Midbrain (tissue), 1 donor: ENCODE measurements at regions not wholly inside any gene's neighbourhood (a gene's known extent, or its start where the extent isn't known, plus 50 kb on each side); places are given as distances from the start of the nearest gene placed in this dataset.

ENCODE experiments used
- DNase-seq: peaks from one replicate; lab custom pipeline; 2025; lab: John Stamatoyannopoulos, UW

GRCh38 chr6:118761645-118762044, 110.3 kb upstream of the CEP85L start:
- no peak for DNase-seq

GRCh38 chr6:118758946-118759345, 107.6 kb upstream of the CEP85L start:
- no peak for DNase-seq

GRCh38 chr6:118755941-118756646, 104.7 kb upstream of the CEP85L start:
- no peak for DNase-seq

GRCh38 chr6:118752803-118753202, 101.4 kb upstream of the CEP85L start:
- DNase-seq = peak; percentile 48

GRCh38 chr6:118751072-118751471, 99.7 kb upstream of the CEP85L start:
- no peak for DNase-seq

- DNase-seq = no peak
Observed at GRCh38 chr6:118750143-118750542, 98.8 kb upstream of the CEP85L start.

GRCh38 chr6:118748311-118749062, 97.1 kb upstream of the CEP85L start:
- peak; percentile 55 for DNase-seq

- DNase-seq = no peak
Observed at GRCh38 chr6:118746825-118747174, 95.4 kb upstream of the CEP85L start.

GRCh38 chr6:118746145-118746824, 94.9 kb upstream of the CEP85L start:
- peak; percentile 12 for DNase-seq

- DNase-seq = no peak
Observed at GRCh38 chr6:118745156-118745555, 93.8 kb upstream of the CEP85L start.

GRCh38 chr6:118744261-118744941, 93.0 kb upstream of the CEP85L start:
- DNase-seq = no peak

- no peak for DNase-seq
Observed at GRCh38 chr6:118743746-118744145, 92.4 kb upstream of the CEP85L start.

GRCh38 chr6:118740372-118740771, 89.0 kb upstream of the CEP85L start:
- no peak for DNase-seq

GRCh38 chr6:118739696-118740353, 88.4 kb upstream of the CEP85L start:
- DNase-seq = no peak

GRCh38 chr6:118736440-118736839, 85.0 kb upstream of the CEP85L start:
- no peak for DNase-seq

- DNase-seq = no peak
Observed at GRCh38 chr6:118735320-118735719, 83.9 kb upstream of the CEP85L start.

- DNase-seq = no peak
Observed at GRCh38 chr6:118725944-118726343, 74.6 kb upstream of the CEP85L start.

- no peak for DNase-seq
Observed at GRCh38 chr6:118724211-118724610, 72.8 kb upstream of the CEP85L start.

GRCh38 chr6:118722829-118723813, 71.7 kb upstream of the CEP85L start:
- no peak for DNase-seq

- no peak for DNase-seq
Observed at GRCh38 chr6:118720125-118720473, 68.7 kb upstream of the CEP85L start.
